ENCODE measurements at regions not wholly inside any gene's neighbourhood (a gene's known extent, or its start where the extent isn't known, plus 50 kb on each side); places are given as distances from the start of the nearest gene placed in this dataset.

DNA sequence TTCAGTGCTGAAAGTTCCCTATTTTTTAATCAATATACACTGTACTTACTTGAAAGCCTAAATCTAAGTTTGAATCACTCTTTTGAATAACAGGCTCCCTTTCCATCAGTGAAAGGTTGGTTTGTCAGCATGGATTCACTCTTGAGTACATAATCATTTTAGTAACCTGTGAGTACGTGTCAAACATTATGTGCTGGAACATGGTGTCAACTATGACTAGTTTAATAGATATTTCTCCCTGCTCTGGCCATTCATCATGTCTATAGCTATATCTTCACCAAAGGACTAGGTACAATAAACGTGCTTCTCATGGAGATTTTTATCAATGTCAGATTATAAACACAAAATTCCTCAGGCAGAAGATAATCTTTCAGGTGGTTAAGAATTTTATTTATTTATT lies 61.7 kb upstream of the MDFIC start:
- no peak for TF ChIP-seq CTCF (IDR thresholded peaks at IDR 0.05; ENCODE audit: extremely low read depth in 1 of 2, insufficient read depth in 1 of 2, low read depth in 1 of 2, low read length in 2 of 2)
- no peak for TF ChIP-seq FOS (IDR thresholded peaks at IDR 0.05; ENCODE audit: borderline replicate concordance, insufficient read depth, low read length)
- TF ChIP-seq POLR2A (IDR thresholded peaks at IDR 0.05; ENCODE audit: low read depth, low read length): no peak
- no peak for TF ChIP-seq EZH2 (IDR thresholded peaks at IDR 0.05; ENCODE audit: borderline replicate concordance, low read depth, low read length, severe bottlenecking)

Data from endothelial cell of umbilical vein (primary cell).